Peyer's patch (tissue), 4 donors: ENCODE measurements at regions not wholly inside any gene's neighbourhood (a gene's known extent, or its start where the extent isn't known, plus 50 kb on each side); places are given as distances from the start of the nearest gene placed in this dataset.

Experiments
- POLR2A ChIP-seq, 2 donors: fragments of 450-650 bp; IDR thresholded peaks; one replicate each; pipeline ENCODE4 v1.5.1; 2017; ENCODE audit warnings: antibody characterized with exemption in 2 of 2, mild to moderate bottlenecking in 2 of 2, moderate library complexity in 2 of 2
- TF ChIP-seq, protein P1 (sequence below), 6 experiments: fragments of 450-650 bp in 4 of 6; fragments of 200-600 bp in 2 of 6; sonication (generic) in 1 of 6; IDR thresholded peaks; one replicate each; pipeline ENCODE4 v1.5.1; 2017 to 2019; ENCODE audit warnings: antibody characterized with exemption in 6 of 6, mild to moderate bottlenecking in 3 of 6, moderate library complexity in 1 of 6

DNA sequence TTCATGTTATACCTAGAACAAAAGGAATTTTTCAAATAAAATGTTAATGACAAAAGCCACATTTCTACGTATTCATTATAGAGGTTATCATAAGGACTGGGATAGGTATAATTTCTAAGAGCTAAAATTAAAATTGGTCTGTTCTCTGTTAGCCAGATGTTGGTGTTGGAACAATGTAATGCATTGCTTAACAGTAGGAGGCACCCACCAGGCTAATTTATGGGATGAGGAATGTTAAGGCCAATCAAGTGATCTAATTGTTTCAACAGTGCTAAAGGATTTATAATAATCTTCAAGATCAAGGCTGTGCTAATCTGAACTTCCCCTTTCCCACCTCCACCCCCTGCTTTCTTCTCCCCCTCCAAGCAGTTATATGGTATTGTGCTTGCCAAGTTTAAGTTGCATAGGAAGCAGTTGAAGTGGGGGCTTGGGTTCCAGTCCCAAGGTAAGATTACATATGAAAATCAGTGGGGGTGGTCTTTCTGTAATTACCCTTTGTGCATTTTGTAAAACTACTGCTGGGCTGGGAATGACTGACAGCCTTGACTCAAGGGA is 89.2 kb upstream of the BACH2 start:
- no peak for TF ChIP-seq POLR2A (IDR thresholded peaks at IDR 0.05)
- TF ChIP-seq, protein P1, sequence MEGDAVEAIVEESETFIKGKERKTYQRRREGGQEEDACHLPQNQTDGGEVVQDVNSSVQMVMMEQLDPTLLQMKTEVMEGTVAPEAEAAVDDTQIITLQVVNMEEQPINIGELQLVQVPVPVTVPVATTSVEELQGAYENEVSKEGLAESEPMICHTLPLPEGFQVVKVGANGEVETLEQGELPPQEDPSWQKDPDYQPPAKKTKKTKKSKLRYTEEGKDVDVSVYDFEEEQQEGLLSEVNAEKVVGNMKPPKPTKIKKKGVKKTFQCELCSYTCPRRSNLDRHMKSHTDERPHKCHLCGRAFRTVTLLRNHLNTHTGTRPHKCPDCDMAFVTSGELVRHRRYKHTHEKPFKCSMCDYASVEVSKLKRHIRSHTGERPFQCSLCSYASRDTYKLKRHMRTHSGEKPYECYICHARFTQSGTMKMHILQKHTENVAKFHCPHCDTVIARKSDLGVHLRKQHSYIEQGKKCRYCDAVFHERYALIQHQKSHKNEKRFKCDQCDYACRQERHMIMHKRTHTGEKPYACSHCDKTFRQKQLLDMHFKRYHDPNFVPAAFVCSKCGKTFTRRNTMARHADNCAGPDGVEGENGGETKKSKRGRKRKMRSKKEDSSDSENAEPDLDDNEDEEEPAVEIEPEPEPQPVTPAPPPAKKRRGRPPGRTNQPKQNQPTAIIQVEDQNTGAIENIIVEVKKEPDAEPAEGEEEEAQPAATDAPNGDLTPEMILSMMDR (IDR thresholded peaks at IDR 0.05): no peak
